ENCODE measurements at regions not wholly inside any gene's neighbourhood (a gene's known extent, or its start where the extent isn't known, plus 50 kb on each side); places are given as distances from the start of the nearest gene placed in this dataset.

- TF ChIP-seq, protein P1, sequence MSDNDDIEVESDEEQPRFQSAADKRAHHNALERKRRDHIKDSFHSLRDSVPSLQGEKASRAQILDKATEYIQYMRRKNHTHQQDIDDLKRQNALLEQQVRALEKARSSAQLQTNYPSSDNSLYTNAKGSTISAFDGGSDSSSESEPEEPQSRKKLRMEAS (IDR thresholded peaks at IDR 0.05) = no peak
- TF ChIP-seq CEBPB (IDR thresholded peaks at IDR 0.05) (no peak), TCF12 (IDR thresholded peaks at IDR 0.05; ENCODE audit: low read depth) (no peak)
- TF ChIP-seq, protein P2, sequence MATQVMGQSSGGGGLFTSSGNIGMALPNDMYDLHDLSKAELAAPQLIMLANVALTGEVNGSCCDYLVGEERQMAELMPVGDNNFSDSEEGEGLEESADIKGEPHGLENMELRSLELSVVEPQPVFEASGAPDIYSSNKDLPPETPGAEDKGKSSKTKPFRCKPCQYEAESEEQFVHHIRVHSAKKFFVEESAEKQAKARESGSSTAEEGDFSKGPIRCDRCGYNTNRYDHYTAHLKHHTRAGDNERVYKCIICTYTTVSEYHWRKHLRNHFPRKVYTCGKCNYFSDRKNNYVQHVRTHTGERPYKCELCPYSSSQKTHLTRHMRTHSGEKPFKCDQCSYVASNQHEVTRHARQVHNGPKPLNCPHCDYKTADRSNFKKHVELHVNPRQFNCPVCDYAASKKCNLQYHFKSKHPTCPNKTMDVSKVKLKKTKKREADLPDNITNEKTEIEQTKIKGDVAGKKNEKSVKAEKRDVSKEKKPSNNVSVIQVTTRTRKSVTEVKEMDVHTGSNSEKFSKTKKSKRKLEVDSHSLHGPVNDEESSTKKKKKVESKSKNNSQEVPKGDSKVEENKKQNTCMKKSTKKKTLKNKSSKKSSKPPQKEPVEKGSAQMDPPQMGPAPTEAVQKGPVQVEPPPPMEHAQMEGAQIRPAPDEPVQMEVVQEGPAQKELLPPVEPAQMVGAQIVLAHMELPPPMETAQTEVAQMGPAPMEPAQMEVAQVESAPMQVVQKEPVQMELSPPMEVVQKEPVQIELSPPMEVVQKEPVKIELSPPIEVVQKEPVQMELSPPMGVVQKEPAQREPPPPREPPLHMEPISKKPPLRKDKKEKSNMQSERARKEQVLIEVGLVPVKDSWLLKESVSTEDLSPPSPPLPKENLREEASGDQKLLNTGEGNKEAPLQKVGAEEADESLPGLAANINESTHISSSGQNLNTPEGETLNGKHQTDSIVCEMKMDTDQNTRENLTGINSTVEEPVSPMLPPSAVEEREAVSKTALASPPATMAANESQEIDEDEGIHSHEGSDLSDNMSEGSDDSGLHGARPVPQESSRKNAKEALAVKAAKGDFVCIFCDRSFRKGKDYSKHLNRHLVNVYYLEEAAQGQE (IDR thresholded peaks at IDR 0.05; ENCODE audit: low read depth) = no peak
Observed at GRCh38 chr14:35205737-35206136, 83.4 kb downstream of the PRORP start.

- TF ChIP-seq CEBPB (IDR thresholded peaks at IDR 0.05) (no peak), EGR1 (IDR thresholded peaks at IDR 0.05) (no peak), FOXM1 (IDR thresholded peaks at IDR 0.05; ENCODE audit: borderline replicate concordance, low read depth) (no peak), TCF12 (IDR thresholded peaks at IDR 0.05; ENCODE audit: low read depth) (no peak), YY1 (IDR thresholded peaks at IDR 0.05; ENCODE audit: low read depth) (no peak), EP300 (IDR thresholded peaks at IDR 0.05; ENCODE audit: borderline replicate concordance) (no peak), CREB1 (IDR thresholded peaks at IDR 0.05; ENCODE audit: low read depth) (no peak)
- TF ChIP-seq, protein P1 (IDR thresholded peaks at IDR 0.05) = no peak
Observed at GRCh38 chr14:35211067-35211466, 81.1 kb upstream of the PSMA6 start.

DNA sequence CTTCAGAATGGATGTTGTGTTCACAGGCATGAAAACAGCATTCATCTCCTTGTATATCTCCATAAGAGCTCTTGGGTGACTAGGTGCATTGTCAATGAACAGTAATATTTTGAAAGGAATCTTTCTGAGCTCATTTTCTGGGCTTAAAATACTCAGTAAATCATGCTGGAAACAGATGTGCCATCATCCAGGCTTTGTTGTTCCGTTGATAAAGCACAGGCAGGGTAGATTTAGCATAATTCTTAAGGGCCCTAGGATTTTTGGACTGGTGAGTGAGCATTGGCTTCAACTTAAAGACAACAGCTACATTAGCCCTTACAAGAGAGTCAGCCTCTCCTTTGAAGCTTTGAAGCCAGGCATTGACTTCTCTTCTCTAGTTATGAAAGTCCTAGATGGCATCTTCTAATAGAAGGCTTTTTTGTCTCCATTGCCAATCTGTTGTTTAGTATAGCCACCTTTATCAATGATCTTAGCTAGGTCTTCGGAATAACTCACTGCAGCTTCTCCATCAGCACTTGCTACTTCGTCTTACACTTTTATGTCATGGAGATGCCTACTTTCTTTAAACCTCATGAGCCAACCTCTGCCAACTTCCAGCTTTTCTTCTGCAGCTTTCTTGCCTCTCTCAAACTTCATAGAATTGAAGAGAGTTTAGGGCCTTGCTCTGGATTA is 79.6 kb upstream of the PSMA6 start:
- TF ChIP-seq TAF1 (IDR thresholded peaks at IDR 0.05; ENCODE audit: low read depth) = no peak
- no peak for TF ChIP-seq CEBPB (IDR thresholded peaks at IDR 0.05)

DNA sequence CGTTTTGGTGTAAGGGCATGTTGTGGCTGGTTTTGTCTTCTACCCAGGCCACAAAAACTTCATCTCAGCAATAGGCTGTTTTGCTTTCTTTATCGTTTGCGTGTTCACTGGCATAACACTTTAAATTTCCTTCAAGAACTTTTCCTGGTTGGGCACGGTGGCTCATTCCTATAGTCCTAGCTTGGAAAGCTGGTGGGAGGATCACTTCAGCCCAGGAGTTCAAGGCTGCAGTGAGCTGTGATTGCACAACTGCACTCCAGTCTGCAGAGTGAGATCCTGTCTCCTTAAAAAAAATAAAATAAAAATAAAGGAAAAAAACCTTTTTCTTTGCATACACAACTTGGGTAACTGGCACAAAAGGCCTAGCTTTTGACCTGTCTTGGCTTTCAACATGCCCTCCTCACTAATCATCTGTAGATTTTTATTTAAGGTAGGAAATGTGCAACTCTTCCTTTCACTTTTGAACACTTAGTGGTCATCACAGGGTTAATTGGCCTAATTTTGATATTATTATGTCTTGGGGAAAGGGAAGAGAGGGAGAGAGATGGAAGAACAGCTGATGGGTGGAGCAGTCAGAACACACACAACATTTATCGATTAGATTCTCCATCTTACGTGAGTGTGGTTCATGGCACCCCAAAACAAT is 78.9 kb upstream of the PSMA6 start:
- TF ChIP-seq FOXM1 (IDR thresholded peaks at IDR 0.05; ENCODE audit: borderline replicate concordance, low read depth) (no peak), YY1 (IDR thresholded peaks at IDR 0.05; ENCODE audit: low read depth) (no peak), RAD21 (IDR thresholded peaks at IDR 0.05; ENCODE audit: low read depth) (no peak), NFIC (IDR thresholded peaks at IDR 0.05) (no peak), ZBTB7A (IDR thresholded peaks at IDR 0.05; ENCODE audit: low read depth) (no peak), EGR1 (IDR thresholded peaks at IDR 0.05) (no peak), TEAD4 (IDR thresholded peaks at IDR 0.05) (no peak), USF1 (IDR thresholded peaks at IDR 0.05) (no peak), TCF12 (IDR thresholded peaks at IDR 0.05; ENCODE audit: low read depth) (no peak), CEBPB (IDR thresholded peaks at IDR 0.05) (no peak), TAF1 (IDR thresholded peaks at IDR 0.05; ENCODE audit: low read depth) (no peak), CREB1 (IDR thresholded peaks at IDR 0.05; ENCODE audit: low read depth) (no peak)
- TF ChIP-seq, protein P1 (IDR thresholded peaks at IDR 0.05) = no peak
- TF ChIP-seq, protein P2 (IDR thresholded peaks at IDR 0.05; ENCODE audit: low read depth) = no peak

GRCh38 chr14:35213869-35214387 is 78.3 kb upstream of the PSMA6 start:
- TF ChIP-seq CEBPB (IDR thresholded peaks at IDR 0.05) = no peak
- TF ChIP-seq USF1 (IDR thresholded peaks at IDR 0.05) = no peak
- TF ChIP-seq EGR1 (IDR thresholded peaks at IDR 0.05) = no peak
- TF ChIP-seq TEAD4 (IDR thresholded peaks at IDR 0.05) = no peak
- TF ChIP-seq FOXM1 (IDR thresholded peaks at IDR 0.05; ENCODE audit: borderline replicate concordance, low read depth) = no peak
- TF ChIP-seq RAD21 (IDR thresholded peaks at IDR 0.05; ENCODE audit: low read depth) = no peak
- TF ChIP-seq, protein P2 (IDR thresholded peaks at IDR 0.05; ENCODE audit: low read depth) = no peak
- no peak for TF ChIP-seq TAF1 (IDR thresholded peaks at IDR 0.05; ENCODE audit: low read depth)
